ENCODE measurements at regions not wholly inside any gene's neighbourhood (a gene's known extent, or its start where the extent isn't known, plus 50 kb on each side); places are given as distances from the start of the nearest gene placed in this dataset.

GRCh38 chr2:40543381-40543780 lies 91.5 kb upstream of the SLC8A1 start:
- Histone ChIP-seq H3K9ac (ENCODE audit: low read depth in 1 of 2, low read length in 2 of 2) (no peak overlapping the region), H3K27ac (ENCODE audit: low read depth, low read length) (no peak overlapping the region), H3K4me3 (ENCODE audit: low read depth in 1 of 2, low read length in 2 of 2) (no peak overlapping the region), H3K4me1 (ENCODE audit: control insufficient read depth in 1 of 2, insufficient read depth in 2 of 2, low read length in 2 of 2) (peaks cover 18 to 34% of the 10 kb centered on the region in 2 donors), H3K36me3 (ENCODE audit: control insufficient read depth in 1 of 2, insufficient read depth in 2 of 2, low read length in 2 of 2) (no peaks in the 10 kb centered on the region), H3K9me3 (ENCODE audit: control insufficient read depth in 1 of 2, low read length in 2 of 2) (no peaks in the 10 kb centered on the region), H3K27me3 (ENCODE audit: control insufficient read depth in 1 of 2, insufficient read depth in 2 of 2, low read length in 2 of 2) (no peaks in the 10 kb centered on the region)

GRCh38 chr2:40544072-40544471 lies 92.2 kb upstream of the SLC8A1 start:
- Histone ChIP-seq H3K27ac (ENCODE audit: low read depth, low read length) (no peak overlapping the region), H3K9me3 (ENCODE audit: control insufficient read depth in 1 of 2, low read length in 2 of 2) (no peaks in the 10 kb centered on the region), H3K4me3 (ENCODE audit: low read depth in 1 of 2, low read length in 2 of 2) (no peak overlapping the region), H3K4me1 (ENCODE audit: control insufficient read depth in 1 of 2, insufficient read depth in 2 of 2, low read length in 2 of 2) (peaks cover 18 to 34% of the 10 kb centered on the region in 2 donors), H3K36me3 (ENCODE audit: control insufficient read depth in 1 of 2, insufficient read depth in 2 of 2, low read length in 2 of 2) (no peaks in the 10 kb centered on the region), H3K9ac (ENCODE audit: low read depth in 1 of 2, low read length in 2 of 2) (no peak overlapping the region), H3K27me3 (ENCODE audit: control insufficient read depth in 1 of 2, insufficient read depth in 2 of 2, low read length in 2 of 2) (no peaks in the 10 kb centered on the region)

GRCh38 chr2:40545645-40546044 lies 93.8 kb upstream of the SLC8A1 start:
- no peak overlapping the region for H3K4me3 ChIP-seq (ENCODE audit: low read depth in 1 of 2, low read length in 2 of 2)
- no peak overlapping the region for H3K27ac ChIP-seq (ENCODE audit: low read depth, low read length)
- H3K9ac ChIP-seq (ENCODE audit: low read depth in 1 of 2, low read length in 2 of 2), result no peak overlapping the region
- no peaks in the 10 kb centered on the region for H3K27me3 ChIP-seq (ENCODE audit: control insufficient read depth in 1 of 2, insufficient read depth in 2 of 2, low read length in 2 of 2)
- H3K36me3 ChIP-seq (ENCODE audit: control insufficient read depth in 1 of 2, insufficient read depth in 2 of 2, low read length in 2 of 2), result no peaks in the 10 kb centered on the region
- peaks cover 18 to 32% of the 10 kb centered on the region in 2 donors for H3K4me1 ChIP-seq (ENCODE audit: control insufficient read depth in 1 of 2, insufficient read depth in 2 of 2, low read length in 2 of 2)
- H3K9me3 ChIP-seq (ENCODE audit: control insufficient read depth in 1 of 2, low read length in 2 of 2), result no peaks in the 10 kb centered on the region

- no peak overlapping the region for H3K4me3 ChIP-seq (ENCODE audit: low read depth in 1 of 2, low read length in 2 of 2)
- H3K27me3 ChIP-seq (ENCODE audit: control insufficient read depth in 1 of 2, insufficient read depth in 2 of 2, low read length in 2 of 2), result no peaks in the 10 kb centered on the region
- H3K9me3 ChIP-seq (ENCODE audit: control insufficient read depth in 1 of 2, low read length in 2 of 2), result no peaks in the 10 kb centered on the region
- no peaks in the 10 kb centered on the region for H3K36me3 ChIP-seq (ENCODE audit: control insufficient read depth in 1 of 2, insufficient read depth in 2 of 2, low read length in 2 of 2)
- H3K27ac ChIP-seq (ENCODE audit: low read depth, low read length), result no peak overlapping the region
- H3K4me1 ChIP-seq (ENCODE audit: control insufficient read depth in 1 of 2, insufficient read depth in 2 of 2, low read length in 2 of 2), result peaks cover 15 to 32% of the 10 kb centered on the region in 2 donors
- H3K9ac ChIP-seq (ENCODE audit: low read depth in 1 of 2, low read length in 2 of 2), result no peak overlapping the region
Observed at GRCh38 chr2:40546439-40547191, 94.7 kb upstream of the SLC8A1 start.

- Histone ChIP-seq H3K4me1 (ENCODE audit: control insufficient read depth in 1 of 2, insufficient read depth in 2 of 2, low read length in 2 of 2) (peaks cover 18 to 35% of the 10 kb centered on the region in 2 donors), H3K9me3 (ENCODE audit: control insufficient read depth in 1 of 2, low read length in 2 of 2) (no peaks in the 10 kb centered on the region)
Observed at GRCh38 chr2:40548521-40548920, 96.6 kb upstream of the SLC8A1 start.

GRCh38 chr2:40550085-40550484 lies 98.2 kb upstream of the SLC8A1 start:
- Histone ChIP-seq H3K36me3 (ENCODE audit: control insufficient read depth in 1 of 2, insufficient read depth in 2 of 2, low read length in 2 of 2) (no peaks in the 10 kb centered on the region), H3K27me3 (ENCODE audit: control insufficient read depth in 1 of 2, insufficient read depth in 2 of 2, low read length in 2 of 2) (no peaks in the 10 kb centered on the region), H3K4me3 (ENCODE audit: low read depth in 1 of 2, low read length in 2 of 2) (no peak overlapping the region), H3K4me1 (ENCODE audit: control insufficient read depth in 1 of 2, insufficient read depth in 2 of 2, low read length in 2 of 2) (peaks cover 20 to 40% of the 10 kb centered on the region in 2 donors), H3K9me3 (ENCODE audit: control insufficient read depth in 1 of 2, low read length in 2 of 2) (no peaks in the 10 kb centered on the region), H3K27ac (ENCODE audit: low read depth, low read length) (no peak overlapping the region), H3K9ac (ENCODE audit: low read depth in 1 of 2, low read length in 2 of 2) (no peak overlapping the region)

More at GRCh38 chr2:40548521-40548920, 96.6 kb upstream of the SLC8A1 start:
- Histone ChIP-seq H3K4me3 (ENCODE audit: low read depth in 1 of 2, low read length in 2 of 2) (no peak overlapping the region), H3K9ac (ENCODE audit: low read depth in 1 of 2, low read length in 2 of 2) (no peak overlapping the region), H3K27me3 (ENCODE audit: control insufficient read depth in 1 of 2, insufficient read depth in 2 of 2, low read length in 2 of 2) (no peaks in the 10 kb centered on the region), H3K27ac (ENCODE audit: low read depth, low read length) (no peak overlapping the region), H3K36me3 (ENCODE audit: control insufficient read depth in 1 of 2, insufficient read depth in 2 of 2, low read length in 2 of 2) (no peaks in the 10 kb centered on the region)

- Histone ChIP-seq H3K36me3 (ENCODE audit: control insufficient read depth in 1 of 2, insufficient read depth in 2 of 2, low read length in 2 of 2) (no peaks in the 10 kb centered on the region), H3K27ac (ENCODE audit: low read depth, low read length) (no peak overlapping the region), H3K4me1 (ENCODE audit: control insufficient read depth in 1 of 2, insufficient read depth in 2 of 2, low read length in 2 of 2) (peaks cover 16 to 35% of the 10 kb centered on the region in 2 donors), H3K4me3 (ENCODE audit: low read depth in 1 of 2, low read length in 2 of 2) (no peak overlapping the region), H3K9ac (ENCODE audit: low read depth in 1 of 2, low read length in 2 of 2) (no peak overlapping the region), H3K27me3 (ENCODE audit: control insufficient read depth in 1 of 2, insufficient read depth in 2 of 2, low read length in 2 of 2) (no peaks in the 10 kb centered on the region), H3K9me3 (ENCODE audit: control insufficient read depth in 1 of 2, low read length in 2 of 2) (no peaks in the 10 kb centered on the region)
Observed at GRCh38 chr2:40551081-40551480, 99.2 kb upstream of the SLC8A1 start.

- H3K4me1 ChIP-seq (ENCODE audit: control insufficient read depth in 1 of 2, insufficient read depth in 2 of 2, low read length in 2 of 2), result peaks cover 7 to 24% of the 10 kb centered on the region in 2 donors
- no peaks in the 10 kb centered on the region for H3K9me3 ChIP-seq (ENCODE audit: control insufficient read depth in 1 of 2, low read length in 2 of 2)
- H3K27ac ChIP-seq (ENCODE audit: low read depth, low read length), result no peak overlapping the region
- H3K9ac ChIP-seq (ENCODE audit: low read depth in 1 of 2, low read length in 2 of 2), result no peak overlapping the region
- no peaks in the 10 kb centered on the region for H3K36me3 ChIP-seq (ENCODE audit: control insufficient read depth in 1 of 2, insufficient read depth in 2 of 2, low read length in 2 of 2)
- H3K27me3 ChIP-seq (ENCODE audit: control insufficient read depth in 1 of 2, insufficient read depth in 2 of 2, low read length in 2 of 2), result no peaks in the 10 kb centered on the region
- peak overlapping the region in 1 of 2 donors; percentile 6 for H3K4me3 ChIP-seq (ENCODE audit: low read depth in 1 of 2, low read length in 2 of 2)
Observed at GRCh38 chr2:40554665-40555294, 102.9 kb upstream of the SLC8A1 start.

GRCh38 chr2:40556293-40556692 lies 104.4 kb upstream of the SLC8A1 start:
- H3K27ac ChIP-seq (ENCODE audit: low read depth, low read length), result no peak overlapping the region
- H3K9me3 ChIP-seq (ENCODE audit: control insufficient read depth in 1 of 2, low read length in 2 of 2), result no peaks in the 10 kb centered on the region
- H3K9ac ChIP-seq (ENCODE audit: low read depth in 1 of 2, low read length in 2 of 2), result no peak overlapping the region
- no peaks in the 10 kb centered on the region for H3K36me3 ChIP-seq (ENCODE audit: control insufficient read depth in 1 of 2, insufficient read depth in 2 of 2, low read length in 2 of 2)
- no peak overlapping the region for H3K4me3 ChIP-seq (ENCODE audit: low read depth in 1 of 2, low read length in 2 of 2)
- peaks cover 7 to 15% of the 10 kb centered on the region in 2 donors for H3K4me1 ChIP-seq (ENCODE audit: control insufficient read depth in 1 of 2, insufficient read depth in 2 of 2, low read length in 2 of 2)
- H3K27me3 ChIP-seq (ENCODE audit: control insufficient read depth in 1 of 2, insufficient read depth in 2 of 2, low read length in 2 of 2), result no peaks in the 10 kb centered on the region

- no peak overlapping the region for H3K27ac ChIP-seq (ENCODE audit: low read depth, low read length)
- no peaks in the 10 kb centered on the region for H3K36me3 ChIP-seq (ENCODE audit: control insufficient read depth in 1 of 2, insufficient read depth in 2 of 2, low read length in 2 of 2)
- H3K9me3 ChIP-seq (ENCODE audit: control insufficient read depth in 1 of 2, low read length in 2 of 2), result no peaks in the 10 kb centered on the region
Observed at GRCh38 chr2:40556739-40557138, 104.8 kb upstream of the SLC8A1 start.

More at GRCh38 chr2:40556739-40557138, 104.8 kb upstream of the SLC8A1 start:
- Histone ChIP-seq H3K4me1 (ENCODE audit: control insufficient read depth in 1 of 2, insufficient read depth in 2 of 2, low read length in 2 of 2) (peaks cover 7 to 15% of the 10 kb centered on the region in 2 donors), H3K27me3 (ENCODE audit: control insufficient read depth in 1 of 2, insufficient read depth in 2 of 2, low read length in 2 of 2) (no peaks in the 10 kb centered on the region), H3K9ac (ENCODE audit: low read depth in 1 of 2, low read length in 2 of 2) (no peak overlapping the region), H3K4me3 (ENCODE audit: low read depth in 1 of 2, low read length in 2 of 2) (no peak overlapping the region)
